Thoracic aorta (tissue), 2 donors: ENCODE measurements at regions not wholly inside any gene's neighbourhood (a gene's known extent, or its start where the extent isn't known, plus 50 kb on each side); places are given as distances from the start of the nearest gene placed in this dataset.

Experiments used
- ATAC-seq: fragments of 150-250 bp; one replicate; pipeline ENCODE4 v1.8.0; 2017; ENCODE audit warnings: low read depth; ENCODE audit not compliant: insufficient number of reproducible peaks, low FRiP score
- DNase-seq: peaks from one replicate; pipeline ENCODE4 v3.0.0-alpha.2; 2020; ENCODE audit warnings: low spot score
- H3K27ac ChIP-seq, 2 donors: fragments of 200-600 bp; sonication (generic); 1 replicate in 1 of 2; 2 replicates in 1 of 2; pipeline ENCODE4 v1.5.1; 2016; ENCODE audit warnings: mild to moderate bottlenecking in 2 of 2, moderate library complexity in 2 of 2
- H3K27me3 ChIP-seq: fragments of 200-600 bp; sonication (generic); replicated peaks from 2 replicates; pipeline ENCODE4 v1.6.0; 2016; ENCODE audit warnings: mild to moderate bottlenecking; ENCODE audit not compliant: insufficient read depth
- H3K36me3 ChIP-seq: fragments of 200-600 bp; sonication (generic); one replicate; pipeline ENCODE4 v1.5.1; 2016
- H3K4me1 ChIP-seq, 2 donors: fragments of 200-600 bp; sonication (generic); 1 replicate in 1 of 2; 2 replicates in 1 of 2; pipeline versions ENCODE4 v1.5.1 to v1.6.0; 2016; ENCODE audit warnings: low read depth in 2 of 2, mild to moderate bottlenecking in 1 of 2; ENCODE audit not compliant: control insufficient read depth in 1 of 2
- H3K4me3 ChIP-seq: fragments of 200-600 bp; sonication (generic); 2 replicates; pipeline ENCODE4 v1.5.1; 2016; ENCODE audit warnings: mild to moderate bottlenecking
- H3K9me3 ChIP-seq: fragments of 200-600 bp; sonication (generic); 2 replicates; pipeline ENCODE4 v1.5.1; 2016
- TF ChIP-seq, protein P1 (sequence below): fragments of 200-600 bp; sonication (generic); IDR thresholded peaks from one replicate; pipeline ENCODE4 v1.5.1; 2019; ENCODE audit warnings: antibody characterized with exemption

DNA sequence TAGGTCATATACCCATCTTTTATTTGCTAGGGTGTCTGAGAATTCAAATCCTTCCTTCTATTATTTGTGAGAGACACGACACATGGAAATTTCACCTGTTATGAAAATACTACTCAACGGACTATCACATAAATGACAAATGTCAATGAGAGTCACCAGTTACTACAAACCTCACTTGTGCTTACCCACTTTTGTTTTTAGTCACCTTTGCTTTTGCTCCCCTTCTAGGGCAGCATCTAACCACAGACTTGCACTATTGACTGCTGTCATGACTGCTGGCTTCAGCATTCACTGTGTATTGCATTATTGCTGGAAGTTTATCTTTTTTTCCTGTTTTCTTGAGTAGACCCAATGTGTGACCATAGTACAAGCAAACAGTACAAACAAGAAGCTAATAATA is 1048.0 kb downstream of the PLA2G4A start:
- H3K4me3 ChIP-seq: no peak overlapping the region
- H3K27ac ChIP-seq: no peak overlapping the region
- H3K36me3 ChIP-seq: no peaks in the 10 kb centered on the region
- no peaks in the 10 kb centered on the region for H3K9me3 ChIP-seq
- no peak for ATAC-seq
- no peaks in the 10 kb centered on the region for H3K4me1 ChIP-seq
- TF ChIP-seq, protein P1, sequence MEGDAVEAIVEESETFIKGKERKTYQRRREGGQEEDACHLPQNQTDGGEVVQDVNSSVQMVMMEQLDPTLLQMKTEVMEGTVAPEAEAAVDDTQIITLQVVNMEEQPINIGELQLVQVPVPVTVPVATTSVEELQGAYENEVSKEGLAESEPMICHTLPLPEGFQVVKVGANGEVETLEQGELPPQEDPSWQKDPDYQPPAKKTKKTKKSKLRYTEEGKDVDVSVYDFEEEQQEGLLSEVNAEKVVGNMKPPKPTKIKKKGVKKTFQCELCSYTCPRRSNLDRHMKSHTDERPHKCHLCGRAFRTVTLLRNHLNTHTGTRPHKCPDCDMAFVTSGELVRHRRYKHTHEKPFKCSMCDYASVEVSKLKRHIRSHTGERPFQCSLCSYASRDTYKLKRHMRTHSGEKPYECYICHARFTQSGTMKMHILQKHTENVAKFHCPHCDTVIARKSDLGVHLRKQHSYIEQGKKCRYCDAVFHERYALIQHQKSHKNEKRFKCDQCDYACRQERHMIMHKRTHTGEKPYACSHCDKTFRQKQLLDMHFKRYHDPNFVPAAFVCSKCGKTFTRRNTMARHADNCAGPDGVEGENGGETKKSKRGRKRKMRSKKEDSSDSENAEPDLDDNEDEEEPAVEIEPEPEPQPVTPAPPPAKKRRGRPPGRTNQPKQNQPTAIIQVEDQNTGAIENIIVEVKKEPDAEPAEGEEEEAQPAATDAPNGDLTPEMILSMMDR: no peak
- no peak for DNase-seq
- no peaks in the 10 kb centered on the region for H3K27me3 ChIP-seq

DNA sequence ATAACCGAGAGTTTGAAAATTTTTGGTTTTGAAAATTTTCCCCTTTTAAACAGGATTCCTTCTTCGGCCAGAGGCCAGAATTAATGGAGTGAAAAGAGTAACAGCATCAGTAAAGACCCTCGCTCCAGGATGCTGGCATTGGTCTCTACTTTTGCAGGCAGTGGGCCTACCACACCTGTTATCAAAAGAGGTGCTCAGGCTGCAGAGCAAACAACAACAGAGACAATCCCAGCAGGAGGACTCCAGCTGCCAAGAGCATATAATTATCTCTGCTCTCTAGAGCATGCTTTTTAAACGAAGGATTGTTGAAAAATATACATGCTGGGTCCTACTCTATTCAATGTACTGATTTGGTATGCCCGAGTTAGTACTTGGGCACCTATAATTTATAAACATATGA is 1048.5 kb downstream of the PLA2G4A start:
- ATAC-seq (no peak), DNase-seq (no peak)
- no peak overlapping the region for H3K4me3 ChIP-seq
- no peaks in the 10 kb centered on the region for H3K9me3 ChIP-seq
- H3K27me3 ChIP-seq: no peaks in the 10 kb centered on the region
- TF ChIP-seq, protein P1: no peak
- no peaks in the 10 kb centered on the region for H3K4me1 ChIP-seq
- H3K27ac ChIP-seq: no peak overlapping the region
- H3K36me3 ChIP-seq: no peaks in the 10 kb centered on the region

DNA sequence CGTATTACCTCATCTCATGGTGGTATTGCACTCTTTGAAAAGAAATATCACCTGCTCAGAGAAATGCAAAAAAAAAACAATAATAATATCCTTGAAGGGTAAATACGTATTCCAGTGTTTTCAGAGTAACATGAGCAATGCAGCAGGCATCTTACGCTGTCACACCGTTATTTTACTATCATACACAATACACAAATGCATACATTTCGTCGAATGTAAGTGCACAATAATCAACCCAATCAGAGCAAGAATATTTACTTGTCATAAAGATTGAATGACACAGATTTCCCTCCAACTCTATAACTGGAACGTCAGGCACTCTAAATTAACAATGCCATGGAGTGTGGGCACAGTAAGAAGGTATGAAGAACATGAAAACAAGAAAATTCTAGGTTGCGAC is 1050.1 kb downstream of the PLA2G4A start:
- Histone ChIP-seq H3K27me3 (no peaks in the 10 kb centered on the region), H3K4me1 (no peaks in the 10 kb centered on the region), H3K36me3 (no peaks in the 10 kb centered on the region), H3K27ac (no peak overlapping the region), H3K4me3 (no peak overlapping the region), H3K9me3 (no peaks in the 10 kb centered on the region)
- no peak for DNase-seq
- TF ChIP-seq, protein P1: no peak
- no peak for ATAC-seq

DNA sequence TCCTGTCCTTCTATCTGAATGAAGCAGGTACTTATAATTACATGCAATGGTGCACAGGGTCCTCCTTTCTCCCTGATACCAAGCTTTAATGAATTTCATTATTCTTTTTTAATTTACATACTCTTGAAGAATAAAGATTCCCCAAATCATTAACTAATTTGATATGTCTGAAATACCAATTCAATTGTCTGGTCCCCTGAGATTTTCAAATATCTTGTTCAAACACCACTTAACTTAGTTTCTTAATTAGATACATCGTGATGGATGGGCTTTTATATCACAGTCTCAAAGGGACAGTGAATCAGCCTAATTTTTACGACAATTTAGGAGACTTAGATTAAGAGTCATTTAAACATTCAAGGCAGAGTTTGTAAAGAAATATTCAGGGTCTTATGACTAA is 1054.6 kb downstream of the PLA2G4A start:
- ATAC-seq (no peak), DNase-seq (no peak)
- no peaks in the 10 kb centered on the region for H3K9me3 ChIP-seq
- no peak overlapping the region for H3K27ac ChIP-seq
- H3K4me3 ChIP-seq: no peak overlapping the region
- no peaks in the 10 kb centered on the region for H3K27me3 ChIP-seq
- H3K36me3 ChIP-seq: no peaks in the 10 kb centered on the region
- H3K4me1 ChIP-seq: no peaks in the 10 kb centered on the region
- TF ChIP-seq, protein P1: no peak

DNA sequence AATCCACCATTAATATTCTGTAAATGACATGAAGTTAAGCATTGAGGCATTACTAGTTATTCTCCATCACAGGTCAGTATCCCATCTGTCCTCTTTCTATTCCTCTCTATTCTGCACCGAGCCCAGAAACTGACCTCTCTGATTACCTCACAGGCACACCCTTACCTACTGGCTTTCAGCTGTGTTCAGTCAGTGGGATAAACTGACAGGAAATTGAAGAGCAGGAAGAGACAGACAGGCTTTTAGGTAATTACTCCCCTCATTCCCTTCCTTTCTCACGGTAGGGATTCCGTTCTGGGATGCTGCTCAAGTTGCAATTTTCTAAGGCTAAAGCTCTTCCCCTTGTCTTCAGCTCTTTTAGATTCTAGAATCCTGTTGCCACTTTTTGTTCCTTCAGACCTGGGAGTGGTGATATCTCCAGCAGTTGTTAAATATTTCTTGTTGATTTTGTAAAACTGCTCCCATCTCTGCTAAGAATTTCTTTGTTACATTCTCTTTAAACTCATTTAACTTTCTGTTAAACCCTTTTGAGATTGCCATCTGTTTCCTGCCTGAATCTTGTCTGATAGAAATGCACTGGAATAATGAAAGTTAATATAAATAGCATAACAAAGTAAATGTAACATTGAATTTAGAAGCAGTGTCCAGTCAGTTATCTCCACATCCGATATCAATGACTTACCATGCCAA is 1063.4 kb downstream of the PLA2G4A start:
- Histone ChIP-seq H3K4me1 (no peaks in the 10 kb centered on the region), H3K4me3 (no peak overlapping the region), H3K9me3 (no peaks in the 10 kb centered on the region), H3K36me3 (no peaks in the 10 kb centered on the region), H3K27ac (no peak overlapping the region), H3K27me3 (no peaks in the 10 kb centered on the region)
- DNase-seq: no peak
- TF ChIP-seq, protein P1: no peak
- ATAC-seq: no peak
